ENCODE measurements at regions not wholly inside any gene's neighbourhood (a gene's known extent, or its start where the extent isn't known, plus 50 kb on each side); places are given as distances from the start of the nearest gene placed in this dataset.

DNA sequence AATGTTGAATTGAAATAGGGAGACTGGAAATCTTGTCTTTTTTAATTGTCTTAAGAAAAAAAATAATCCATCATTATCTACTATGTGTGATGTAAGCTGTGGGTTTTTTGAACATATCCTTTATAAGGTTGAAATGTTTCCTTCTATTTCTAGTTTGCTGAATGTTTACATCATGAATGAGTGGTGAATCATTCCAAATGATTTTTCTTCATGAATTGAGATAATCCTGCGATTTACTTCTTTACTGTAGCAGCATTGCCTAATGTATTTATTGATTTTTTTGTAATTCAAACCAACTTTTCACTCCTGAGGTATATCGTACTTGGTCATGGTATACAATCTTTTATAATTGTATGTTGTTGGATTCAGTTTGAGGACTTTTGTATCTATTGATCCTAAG lies 607.6 kb upstream of the PFKP start:
- no peak for TF ChIP-seq CTCF (IDR thresholded peaks at IDR 0.05)
- Mint-ChIP-seq H3K4me3 (ENCODE audit: unreplicated experiment) (no peak overlapping the region), H3K36me3 (ENCODE audit: unreplicated experiment) (peaks cover 2% of the 10 kb centered on the region), H3K27me3 (ENCODE audit: unreplicated experiment) (peaks cover 46% of the 10 kb centered on the region), H3K4me1 (ENCODE audit: unreplicated experiment) (no peaks in the 10 kb centered on the region), H3K9me3 (ENCODE audit: unreplicated experiment) (peaks cover 15% of the 10 kb centered on the region), H3K27ac (ENCODE audit: unreplicated experiment) (no peak overlapping the region)
- no peak for DNase-seq (ENCODE audit: extremely low spot score, unreplicated experiment)

DNA sequence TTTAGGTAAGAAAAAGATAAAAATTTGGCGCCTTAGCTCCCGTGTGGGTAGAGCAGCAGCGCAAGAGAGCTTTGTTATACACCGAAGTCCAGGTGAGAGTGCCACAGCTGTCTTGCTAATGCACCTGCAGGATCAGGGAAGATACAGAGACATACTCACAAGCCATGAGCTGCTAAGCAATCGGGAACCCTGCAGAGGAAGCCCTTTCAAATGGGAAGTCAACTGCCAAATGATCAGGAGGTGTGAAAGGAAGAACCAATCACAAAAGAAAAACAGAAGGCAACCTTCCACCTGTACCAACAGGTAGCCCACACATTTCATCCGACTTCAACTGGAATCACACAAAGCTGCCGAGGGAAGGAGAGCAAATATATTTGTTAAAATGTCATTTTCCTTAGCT lies 610.5 kb upstream of the PFKP start:
- Mint-ChIP-seq H3K27ac (ENCODE audit: unreplicated experiment) (no peak overlapping the region), H3K9me3 (ENCODE audit: unreplicated experiment) (peaks cover 15% of the 10 kb centered on the region), H3K27me3 (ENCODE audit: unreplicated experiment) (peaks cover 32% of the 10 kb centered on the region), H3K4me1 (ENCODE audit: unreplicated experiment) (no peaks in the 10 kb centered on the region), H3K36me3 (ENCODE audit: unreplicated experiment) (peaks cover 2% of the 10 kb centered on the region), H3K4me3 (ENCODE audit: unreplicated experiment) (no peak overlapping the region)
- no peak for TF ChIP-seq CTCF (IDR thresholded peaks at IDR 0.05)
- DNase-seq (ENCODE audit: extremely low spot score, unreplicated experiment) = no peak

DNA sequence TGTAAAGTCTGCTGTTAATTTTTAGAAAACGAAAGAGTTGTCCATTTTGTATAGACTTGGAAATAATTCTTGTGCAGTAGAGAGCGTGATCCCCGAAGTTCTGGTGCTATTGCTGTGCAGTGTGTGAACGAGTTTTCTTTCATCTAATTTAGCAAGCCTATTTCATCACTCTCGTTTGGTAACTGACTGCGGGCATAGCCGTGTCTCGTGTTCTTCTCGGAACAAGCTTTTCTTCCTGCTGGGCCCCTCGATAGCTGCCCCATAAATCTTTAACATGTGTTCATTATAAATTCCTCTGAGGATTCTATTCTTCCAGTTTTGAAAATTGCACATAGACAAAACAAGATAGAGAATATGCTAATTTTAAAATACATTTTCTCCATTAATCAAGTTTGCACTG lies 622.0 kb upstream of the PFKP start:
- Mint-ChIP-seq H3K9me3 (ENCODE audit: unreplicated experiment) (peaks cover 23% of the 10 kb centered on the region), H3K4me1 (ENCODE audit: unreplicated experiment) (no peaks in the 10 kb centered on the region), H3K4me3 (ENCODE audit: unreplicated experiment) (no peak overlapping the region), H3K27ac (ENCODE audit: unreplicated experiment) (no peak overlapping the region), H3K36me3 (ENCODE audit: unreplicated experiment) (no peaks in the 10 kb centered on the region), H3K27me3 (ENCODE audit: unreplicated experiment) (peaks cover 32% of the 10 kb centered on the region)
- no peak for DNase-seq (ENCODE audit: extremely low spot score, unreplicated experiment)
- no peak for TF ChIP-seq CTCF (IDR thresholded peaks at IDR 0.05)

DNA sequence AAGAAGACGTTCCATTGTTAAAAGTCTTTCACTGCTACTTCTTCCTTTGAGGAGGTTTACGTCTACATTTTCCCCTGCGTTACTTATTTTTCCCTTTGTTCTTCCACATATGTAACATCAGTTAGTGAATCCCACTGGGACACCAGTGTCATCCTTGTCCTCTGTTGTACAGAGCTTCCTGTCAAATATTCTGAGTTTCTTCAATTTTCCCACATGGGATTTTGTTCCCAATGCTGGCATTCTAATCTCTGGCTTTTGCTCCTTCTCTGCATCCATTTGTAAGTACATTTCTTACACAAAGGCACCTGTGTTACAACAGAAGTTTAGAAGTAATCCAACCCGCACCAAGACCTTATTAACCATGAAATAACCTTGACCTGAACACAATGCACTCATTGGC lies 627.4 kb upstream of the PFKP start:
- TF ChIP-seq CTCF (IDR thresholded peaks at IDR 0.05) = no peak
- no peak for DNase-seq (ENCODE audit: extremely low spot score, unreplicated experiment)
- peaks cover 37% of the 10 kb centered on the region for H3K27me3 Mint-ChIP-seq (ENCODE audit: unreplicated experiment)
- peaks cover 7% of the 10 kb centered on the region for H3K9me3 Mint-ChIP-seq (ENCODE audit: unreplicated experiment)
- H3K4me3 Mint-ChIP-seq (ENCODE audit: unreplicated experiment) = no peak overlapping the region
- no peak overlapping the region for H3K27ac Mint-ChIP-seq (ENCODE audit: unreplicated experiment)
- H3K4me1 Mint-ChIP-seq (ENCODE audit: unreplicated experiment) = no peaks in the 10 kb centered on the region
- no peaks in the 10 kb centered on the region for H3K36me3 Mint-ChIP-seq (ENCODE audit: unreplicated experiment)

GRCh38 chr10:2439000-2439399 lies 628.3 kb upstream of the PFKP start:
- Mint-ChIP-seq H3K27ac (ENCODE audit: unreplicated experiment) (no peak overlapping the region), H3K4me1 (ENCODE audit: unreplicated experiment) (no peaks in the 10 kb centered on the region), H3K9me3 (ENCODE audit: unreplicated experiment) (peaks cover 10% of the 10 kb centered on the region), H3K4me3 (ENCODE audit: unreplicated experiment) (no peak overlapping the region), H3K27me3 (ENCODE audit: unreplicated experiment) (peaks cover 37% of the 10 kb centered on the region), H3K36me3 (ENCODE audit: unreplicated experiment) (no peaks in the 10 kb centered on the region)
- no peak for DNase-seq (ENCODE audit: extremely low spot score, unreplicated experiment)
- no peak for TF ChIP-seq CTCF (IDR thresholded peaks at IDR 0.05)
